Fibroblast of skin of back (primary cell): ENCODE measurements at regions not wholly inside any gene's neighbourhood (a gene's known extent, or its start where the extent isn't known, plus 50 kb on each side); places are given as distances from the start of the nearest gene placed in this dataset.

ENCODE experiments used
- DNase-seq: peaks from one replicate; pipeline ENCODE4 v3.0.0-alpha.2; 2013

DNA sequence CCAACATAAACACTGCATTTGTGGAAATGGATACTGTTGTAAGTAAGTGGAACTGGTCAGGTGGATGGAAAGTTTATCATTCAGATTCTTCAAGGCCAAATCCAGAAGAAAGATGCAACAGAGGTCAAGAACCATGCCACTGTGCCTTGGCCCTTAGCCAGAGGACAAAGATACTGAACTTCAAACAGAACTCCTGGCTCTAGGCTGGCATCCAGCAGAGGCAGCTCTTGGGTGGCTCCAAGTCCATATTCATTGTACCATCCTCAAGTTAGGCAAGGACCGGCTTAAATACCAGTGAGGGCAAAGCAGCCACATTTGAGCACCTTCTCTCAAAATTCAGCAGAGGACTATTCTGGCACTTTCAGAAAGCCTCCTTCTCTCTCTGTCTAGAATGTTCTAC, 53.2 kb downstream of the DNAAF9 start:
- DNase-seq: no peak

DNA sequence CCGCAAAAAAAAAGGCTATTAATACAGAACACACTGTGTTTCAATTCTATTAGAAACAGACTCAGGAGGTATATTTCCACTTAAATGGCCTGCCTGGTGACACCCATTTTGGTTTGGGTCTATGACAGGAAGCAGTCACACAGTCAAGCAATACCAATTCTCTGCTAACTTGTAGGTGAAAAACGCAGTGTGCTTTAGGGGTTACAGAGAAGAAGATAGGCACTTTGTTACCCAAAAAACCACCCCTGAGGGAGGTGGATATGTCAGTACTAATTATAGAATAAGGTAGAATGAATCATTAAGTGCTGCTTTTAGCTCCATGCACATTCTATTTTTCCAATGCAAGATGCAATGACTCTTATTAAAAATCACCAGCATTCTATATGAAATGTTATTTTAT, 53.8 kb downstream of the DNAAF9 start:
- DNase-seq: no peak

DNA sequence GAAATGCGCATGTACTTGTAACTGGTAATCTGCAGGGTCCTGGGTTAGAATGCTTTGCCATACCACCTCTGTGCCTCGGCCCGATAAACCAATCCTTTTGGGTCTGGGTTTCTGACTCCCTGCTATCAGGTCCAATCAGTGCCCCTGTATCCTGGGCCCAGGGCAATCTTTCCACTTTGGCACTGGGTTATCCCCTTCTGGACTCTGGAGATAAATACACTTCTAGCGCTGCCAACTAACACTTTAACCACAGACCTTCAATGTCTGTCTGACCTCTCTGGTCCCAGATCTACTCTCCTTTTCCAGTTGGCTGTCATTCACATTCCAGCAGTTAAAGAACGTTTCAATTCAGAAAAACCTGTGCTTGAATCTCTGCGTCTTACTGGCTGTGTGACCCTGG, 55.3 kb downstream of the DNAAF9 start:
- no peak for DNase-seq

DNA sequence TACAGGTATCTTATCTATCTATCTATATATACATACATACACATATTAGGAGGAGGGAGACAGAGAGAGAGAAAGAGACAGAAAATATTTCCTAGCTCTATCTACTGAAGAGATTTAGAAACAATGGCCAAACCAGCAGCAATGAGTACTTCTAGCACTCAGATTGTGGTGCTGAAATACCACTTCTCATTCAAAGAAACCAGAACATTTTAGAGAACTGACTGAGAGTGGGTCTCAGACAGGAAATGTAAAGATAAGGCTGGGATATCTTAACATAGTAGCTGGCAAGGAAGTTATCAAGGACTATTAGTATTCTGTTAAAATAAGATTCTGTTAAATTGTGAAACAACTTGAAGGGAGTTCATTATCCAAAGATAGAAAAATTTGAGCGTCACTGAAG, 57.0 kb downstream of the DNAAF9 start:
- no peak for DNase-seq

DNA sequence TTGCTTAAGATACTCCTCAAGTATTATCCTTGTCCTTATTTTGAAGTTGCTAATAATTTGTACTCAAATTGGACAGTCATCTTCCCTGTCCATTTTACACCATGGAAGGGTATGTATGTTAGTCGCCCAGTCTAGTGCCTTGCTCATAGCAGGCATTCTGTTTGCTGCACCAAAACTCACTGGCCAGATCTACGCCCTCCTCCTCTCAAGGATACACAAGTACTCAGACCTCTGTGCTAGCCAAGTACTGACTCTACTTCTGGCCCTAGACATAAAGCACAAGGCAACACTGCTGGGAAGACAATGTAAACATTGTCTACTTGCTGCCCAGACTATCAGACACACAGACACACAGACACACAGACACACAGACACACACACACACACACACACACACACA, 57.7 kb downstream of the DNAAF9 start:
- no peak for DNase-seq

DNA sequence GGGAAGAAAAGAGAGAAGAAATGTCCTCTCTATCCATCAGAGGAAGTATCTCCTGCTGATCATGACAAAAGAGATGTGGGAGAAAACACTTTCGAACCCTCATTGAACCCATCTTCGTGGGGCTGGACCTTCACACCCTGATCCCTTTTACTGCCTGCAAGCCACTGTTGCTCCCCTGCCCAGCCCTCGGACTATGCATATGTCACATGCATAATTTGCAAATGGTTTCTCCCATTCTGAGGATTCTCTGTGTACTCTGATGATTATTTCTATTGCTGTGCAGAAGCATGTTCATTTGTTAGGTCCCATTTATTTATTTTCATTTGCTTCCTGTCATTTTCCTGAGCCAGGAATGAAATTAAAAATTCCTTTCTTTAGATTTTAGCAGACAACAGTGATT, 64.7 kb downstream of the DNAAF9 start:
- no peak for DNase-seq

DNA sequence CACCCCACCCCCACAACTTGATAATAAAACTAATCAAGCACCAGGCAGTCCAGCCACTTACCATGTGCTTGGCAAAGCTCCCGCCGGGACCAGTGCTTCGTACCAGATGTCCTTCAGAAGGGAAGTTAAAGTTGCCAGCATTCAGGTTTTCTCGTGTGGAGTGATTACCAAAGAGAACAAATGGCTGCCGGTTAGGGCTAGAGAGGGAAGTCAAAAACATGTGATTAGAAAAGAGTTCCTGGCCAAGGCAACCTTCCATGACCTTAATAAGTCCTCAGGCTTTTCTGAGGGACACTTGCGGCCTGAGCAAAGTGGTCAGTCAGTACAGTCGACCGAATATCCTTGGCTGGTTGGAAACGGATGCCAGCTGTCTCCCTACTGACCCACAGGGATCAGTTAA, 67.0 kb downstream of the DNAAF9 start:
- no peak for DNase-seq

DNA sequence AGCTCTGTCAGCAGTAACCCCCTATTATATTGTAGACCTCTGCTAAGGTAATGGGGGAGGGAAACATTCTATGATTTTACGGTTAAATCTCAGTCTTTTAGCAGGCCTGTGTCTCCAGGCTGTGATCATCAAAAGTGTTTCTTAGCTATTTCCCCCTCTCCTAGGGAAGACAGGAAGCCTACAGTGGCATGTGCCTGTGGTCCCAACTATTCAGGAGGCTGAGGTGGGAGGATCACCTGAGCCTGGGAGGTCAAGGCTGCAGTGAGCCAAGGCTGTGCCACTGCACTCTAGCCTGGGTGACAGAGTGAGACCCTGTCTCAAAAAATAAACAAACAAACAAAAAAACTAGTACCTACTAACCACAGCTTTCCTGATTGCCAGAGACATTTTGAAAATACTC, 67.9 kb downstream of the DNAAF9 start:
- DNase-seq: no peak

DNA sequence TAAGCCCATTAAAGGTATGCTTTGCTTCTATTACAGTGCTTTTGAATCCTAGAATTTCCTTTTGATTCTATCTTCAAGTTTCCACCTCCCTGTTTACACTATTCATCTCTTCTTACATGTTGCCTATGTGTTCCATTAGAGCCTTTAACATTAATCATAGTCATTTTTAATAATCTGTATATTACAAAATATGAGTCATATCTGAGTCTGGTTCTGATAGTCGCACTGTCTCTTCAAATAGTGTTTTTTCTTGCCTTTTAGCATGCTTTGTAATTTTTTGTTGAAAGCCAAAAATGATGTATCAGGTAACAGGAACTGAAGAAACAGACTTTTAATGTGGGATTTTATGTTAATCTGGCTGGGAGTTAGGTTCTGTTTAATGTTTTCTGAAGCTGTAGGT, 68.4 kb downstream of the DNAAF9 start:
- no peak for DNase-seq

DNA sequence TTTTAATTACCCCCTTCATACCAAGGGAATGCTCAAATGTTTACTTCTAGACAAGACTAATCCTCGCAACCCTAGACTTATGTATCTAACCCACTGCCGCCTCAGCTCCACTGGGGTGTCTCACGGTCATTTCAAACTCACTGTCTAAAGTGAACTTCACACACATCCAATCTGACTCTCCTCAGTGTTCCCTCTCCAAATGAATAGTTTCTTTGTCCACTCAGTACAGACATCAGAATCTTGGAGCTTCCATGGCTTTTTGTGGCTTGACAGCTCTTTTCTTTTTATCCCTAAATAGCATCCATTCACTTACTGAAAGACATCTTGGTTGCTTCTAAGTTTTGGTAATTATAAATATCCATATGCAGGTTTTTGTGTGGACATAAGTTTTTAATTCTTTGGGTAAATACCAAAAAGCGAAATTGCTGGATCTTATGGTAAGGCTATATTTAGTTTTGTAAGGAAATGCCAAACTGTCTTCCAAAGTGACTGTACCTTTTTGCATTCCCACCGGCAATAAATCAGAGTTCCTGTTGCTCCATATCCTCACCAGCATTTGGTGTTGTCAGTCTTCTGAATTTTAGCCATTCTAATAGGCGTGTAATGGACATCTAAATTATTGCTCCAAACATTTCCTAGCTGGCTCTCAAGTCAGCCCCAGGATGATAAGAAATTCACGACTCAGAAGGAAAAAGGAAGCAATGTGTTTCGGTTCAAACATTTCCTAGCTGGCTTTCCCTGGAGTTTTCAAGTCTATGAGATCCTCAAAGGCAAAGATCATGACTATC, 73.1 kb downstream of the DNAAF9 start:
- no peak for DNase-seq

DNA sequence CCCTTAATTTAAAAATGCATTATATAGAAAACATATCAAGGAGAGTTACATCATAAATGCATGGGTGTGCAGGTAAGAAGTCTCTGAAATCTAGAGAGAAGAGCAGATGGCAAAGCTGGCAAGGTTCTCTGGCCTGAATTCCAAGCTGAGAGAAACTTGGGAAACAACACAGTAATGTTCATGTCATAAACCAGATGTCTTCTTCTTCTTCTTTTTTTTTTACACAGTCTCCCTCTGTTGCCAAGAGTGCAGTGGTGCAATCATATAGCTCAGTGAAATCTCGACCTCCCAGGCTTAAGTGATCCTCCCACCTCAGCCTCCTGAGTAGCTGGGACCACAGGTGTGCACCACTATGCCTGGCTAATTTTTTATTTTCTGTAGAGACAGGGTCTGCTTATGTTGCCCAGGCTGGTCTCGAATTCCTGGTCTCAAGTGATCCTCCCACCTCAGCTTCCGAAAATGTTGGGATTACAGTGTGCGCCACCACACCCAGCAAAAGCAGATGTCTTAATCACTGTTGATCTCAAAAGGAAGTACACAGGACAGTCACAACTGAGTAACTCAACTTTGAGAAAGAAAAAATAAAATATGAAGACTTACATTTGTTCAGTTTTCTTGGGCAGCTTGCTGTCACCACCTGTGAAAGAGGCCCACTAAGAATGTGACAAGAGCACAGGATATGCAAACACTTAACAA, 77.3 kb downstream of the DNAAF9 start:
- DNase-seq: no peak

DNA sequence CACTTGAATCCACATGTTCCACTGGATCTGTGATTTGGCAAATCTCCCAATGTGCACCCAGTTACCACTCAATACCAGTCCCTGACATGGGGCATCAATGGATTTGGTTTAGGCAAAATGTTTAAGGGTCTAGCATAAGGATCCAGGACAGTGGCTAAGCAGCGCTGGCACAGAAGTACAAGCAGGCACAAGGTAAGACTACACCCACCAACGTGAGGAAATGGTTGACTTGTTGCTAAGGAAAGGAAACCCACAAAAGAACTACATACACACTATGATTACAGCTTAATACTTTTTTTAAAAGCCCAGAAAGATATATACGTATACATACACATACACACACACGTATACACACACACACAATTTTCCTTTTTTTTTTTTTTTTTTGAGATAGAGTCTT, 79.0 kb downstream of the DNAAF9 start:
- DNase-seq: no peak

DNA sequence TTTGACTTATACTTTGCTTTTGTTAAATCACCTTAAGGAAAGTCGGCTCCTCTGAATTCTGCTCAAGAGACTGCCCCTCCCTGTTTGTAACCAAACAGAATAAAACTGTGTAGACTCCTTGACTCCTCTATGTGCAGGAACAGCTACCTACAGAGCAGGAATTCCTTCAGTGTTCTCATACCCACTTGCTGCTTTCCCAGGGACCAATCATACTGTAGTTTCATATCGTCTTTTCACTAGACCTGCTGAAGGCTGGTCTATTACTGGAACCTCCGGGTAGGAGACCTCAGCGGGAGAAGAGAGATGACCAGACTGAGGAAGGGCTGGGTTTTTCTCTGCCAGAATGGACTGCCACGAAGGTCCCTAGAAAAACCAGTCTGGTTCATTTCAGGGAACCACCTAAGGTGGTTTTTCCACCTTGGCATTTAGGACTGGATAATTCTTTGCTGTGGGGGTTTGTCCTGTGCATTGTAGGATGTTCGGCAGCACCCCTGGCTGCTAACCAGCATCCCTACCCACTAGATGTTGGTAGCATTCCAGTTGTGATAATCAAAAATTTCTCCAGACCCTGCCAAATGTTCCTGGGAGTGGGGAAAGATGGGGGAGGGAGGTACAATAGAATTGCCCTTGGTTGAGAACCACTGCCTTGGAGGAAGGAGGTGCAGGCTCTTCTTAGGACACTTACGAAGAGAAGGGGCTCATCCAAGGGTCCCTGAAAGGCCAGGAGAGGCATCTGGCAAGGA, 80.5 kb downstream of the DNAAF9 start:
- DNase-seq: no peak

DNA sequence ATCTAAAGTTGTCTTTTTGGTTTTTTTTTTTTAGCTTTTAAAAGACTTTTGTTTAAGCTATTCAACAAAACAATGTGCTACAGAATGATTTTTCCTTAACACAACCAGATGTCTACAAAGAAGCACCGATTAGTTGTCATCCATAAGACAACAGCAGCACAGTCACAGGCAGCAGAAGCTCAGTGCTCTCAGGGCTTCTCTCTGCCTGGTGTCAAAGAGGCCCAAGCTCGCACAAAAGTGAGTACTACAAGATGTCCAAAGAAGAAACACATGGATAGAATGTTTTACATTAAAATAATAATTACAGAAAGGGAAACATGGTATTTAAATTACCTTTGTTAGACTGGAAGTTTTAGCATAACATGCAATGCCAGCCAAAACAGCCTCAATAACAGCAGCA, 81.6 kb downstream of the DNAAF9 start:
- DNase-seq: no peak

DNA sequence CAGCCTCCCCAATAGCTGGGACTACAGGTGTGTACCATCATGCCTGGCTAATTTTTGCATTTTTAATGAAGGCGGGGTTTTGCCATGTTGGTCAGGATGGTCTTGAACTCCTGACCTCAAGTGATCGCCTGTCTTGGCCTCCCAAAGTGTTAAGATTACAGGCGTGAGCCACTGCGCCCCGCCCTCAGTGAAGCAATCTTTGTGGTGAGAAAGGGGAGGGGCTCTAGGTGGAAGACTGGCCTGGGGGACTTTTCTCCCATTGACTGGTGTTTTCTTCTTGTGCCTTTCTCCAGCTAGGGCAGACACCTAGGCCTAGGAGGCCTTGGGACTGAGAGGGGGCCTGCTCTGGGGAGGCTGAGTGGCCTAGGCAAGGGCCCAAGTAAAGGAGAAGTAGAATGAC, 84.1 kb downstream of the DNAAF9 start:
- DNase-seq: no peak

DNA sequence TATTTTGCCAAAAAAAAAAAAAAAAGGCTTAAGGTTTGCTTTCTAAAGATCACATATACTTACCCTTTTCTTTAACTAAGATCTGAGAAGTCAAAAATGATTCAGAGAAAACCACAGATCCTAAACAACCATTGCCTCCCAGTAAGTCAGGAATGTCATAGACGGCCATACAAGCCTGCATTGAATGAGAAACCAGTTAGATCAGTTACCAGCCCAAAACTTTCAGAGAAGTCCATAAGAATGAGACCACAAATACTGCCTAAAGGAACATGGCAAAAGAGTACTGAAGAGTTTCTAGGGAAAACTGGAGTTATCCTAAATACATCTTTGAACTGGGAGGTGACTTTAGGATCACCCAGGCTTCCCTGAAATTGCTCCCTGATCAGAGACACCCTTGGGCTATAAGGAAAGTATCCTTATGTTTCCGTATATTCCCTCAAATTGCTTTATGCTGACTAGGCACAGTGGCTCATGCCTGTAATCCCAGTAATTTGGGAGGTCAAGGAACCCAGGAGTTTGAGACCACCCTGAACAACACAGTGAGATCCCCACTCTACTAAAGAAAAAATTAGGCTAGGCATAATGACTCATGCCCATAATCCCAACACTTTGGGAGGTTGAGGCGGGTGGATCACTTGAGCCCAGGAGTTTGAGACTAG, 79.4 kb upstream of the SLC4A11 start:
- DNase-seq: peak; percentile 22

DNA sequence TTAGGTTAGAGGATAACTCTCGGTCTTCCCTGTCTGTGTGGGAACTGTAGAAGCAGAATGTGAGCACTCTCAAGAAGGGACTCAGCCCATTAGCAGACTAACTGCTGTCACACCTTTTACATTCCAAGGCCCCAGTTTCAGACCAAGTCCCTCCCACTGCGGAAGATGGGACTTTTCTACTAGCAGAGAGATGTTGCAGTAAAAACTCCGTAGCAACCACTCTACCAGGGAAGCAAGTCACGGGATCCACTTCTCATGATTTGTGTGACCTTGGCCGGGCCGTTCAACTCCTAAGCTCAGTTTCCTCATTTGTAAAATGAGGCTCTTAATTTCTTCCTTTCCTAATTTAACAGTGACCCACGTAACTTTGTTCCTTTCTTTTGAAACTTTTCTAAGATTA, 77.1 kb upstream of the SLC4A11 start:
- DNase-seq: no peak

DNA sequence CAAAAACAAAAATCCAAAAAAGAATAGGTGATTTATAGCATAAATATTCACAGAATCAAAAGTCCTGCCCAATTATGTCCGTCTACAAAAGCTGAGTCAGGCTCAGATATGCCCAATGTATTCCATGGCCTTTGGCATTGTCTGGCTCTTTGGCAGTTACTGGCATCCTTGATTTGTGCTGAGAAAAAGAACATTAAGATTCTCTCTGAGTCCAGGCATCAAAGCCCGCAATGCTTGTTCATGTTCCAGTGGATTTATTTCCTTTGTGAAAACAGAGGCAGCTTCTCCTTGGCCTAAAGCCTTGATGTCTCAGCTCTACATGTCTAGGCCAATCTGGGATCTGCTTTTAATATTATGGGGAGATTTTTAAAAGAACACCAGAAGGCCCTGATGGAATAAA, 76.1 kb upstream of the SLC4A11 start:
- DNase-seq: no peak

DNA sequence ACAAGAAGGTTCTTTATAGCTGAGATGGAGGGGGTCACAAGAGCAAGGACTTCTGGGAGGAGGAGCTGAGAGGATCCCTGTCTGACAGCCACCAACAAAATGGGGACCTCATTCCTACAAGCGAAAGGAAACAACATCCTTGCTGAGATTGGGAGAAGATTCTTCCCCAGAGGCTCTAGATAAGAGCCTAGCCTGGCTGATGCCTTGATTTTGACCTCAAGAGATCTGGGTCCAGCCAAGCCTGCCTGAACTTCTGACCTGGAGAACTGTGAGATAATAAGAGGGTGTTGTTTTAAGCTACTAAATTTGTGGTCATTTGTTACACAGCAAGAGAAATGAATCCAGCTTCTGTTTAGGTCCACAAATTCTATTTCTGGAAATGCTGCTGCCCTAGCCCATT, 75.4 kb upstream of the SLC4A11 start:
- DNase-seq: no peak

DNA sequence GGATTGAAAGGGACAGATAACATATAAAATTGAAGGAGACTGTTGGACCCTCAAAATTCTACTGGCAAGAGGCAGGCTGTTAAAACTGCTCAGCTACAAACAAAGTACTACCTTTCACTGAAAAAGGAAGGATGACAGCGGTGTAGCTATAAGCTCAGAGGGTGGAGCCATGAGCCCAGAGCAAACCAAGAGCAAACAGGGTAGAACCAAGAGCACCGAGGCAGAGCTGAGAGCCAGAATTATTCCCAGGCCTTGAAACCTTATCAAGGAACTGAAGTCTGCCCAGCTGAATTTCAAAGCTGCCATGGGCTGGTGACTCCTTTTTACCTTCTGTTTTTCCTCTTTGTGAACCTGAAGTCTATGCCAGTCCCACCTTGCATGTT, 74.7 kb upstream of the SLC4A11 start:
- no peak for DNase-seq

DNA sequence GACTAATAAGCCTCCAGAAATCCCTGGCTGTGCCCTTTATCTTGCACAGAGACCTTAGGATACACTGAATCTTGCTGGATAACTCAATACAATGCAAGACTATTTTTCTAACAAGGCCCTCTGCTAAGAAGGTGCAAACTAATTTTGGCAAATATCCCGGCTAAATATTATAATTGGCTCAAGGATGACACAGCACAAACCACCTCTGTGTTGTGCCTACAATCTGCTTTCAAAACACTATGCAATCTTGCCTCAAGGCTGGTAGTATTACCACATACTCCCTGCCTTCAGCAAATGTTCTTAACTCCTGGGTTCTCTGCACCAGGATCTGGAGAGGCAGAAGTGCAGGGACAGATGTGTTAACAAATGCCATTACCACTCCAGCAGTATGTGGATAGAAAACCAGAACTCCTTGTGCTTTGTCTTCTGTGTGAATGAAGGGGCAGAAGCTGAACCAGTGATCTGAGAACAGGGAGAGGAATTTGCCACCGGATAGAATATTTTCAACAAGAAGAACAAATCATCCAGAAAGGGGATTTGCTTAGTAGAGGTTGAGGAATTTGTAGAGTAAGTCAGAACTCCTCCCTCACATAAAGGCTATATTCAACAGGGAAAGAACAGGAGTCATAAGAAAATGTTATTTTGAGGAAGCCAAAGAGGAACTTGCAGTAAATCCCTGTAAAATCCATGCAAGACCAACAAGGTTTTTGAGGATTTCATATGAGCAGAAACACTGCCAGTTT, 74.1 kb upstream of the SLC4A11 start:
- DNase-seq: peak; percentile 55

DNA sequence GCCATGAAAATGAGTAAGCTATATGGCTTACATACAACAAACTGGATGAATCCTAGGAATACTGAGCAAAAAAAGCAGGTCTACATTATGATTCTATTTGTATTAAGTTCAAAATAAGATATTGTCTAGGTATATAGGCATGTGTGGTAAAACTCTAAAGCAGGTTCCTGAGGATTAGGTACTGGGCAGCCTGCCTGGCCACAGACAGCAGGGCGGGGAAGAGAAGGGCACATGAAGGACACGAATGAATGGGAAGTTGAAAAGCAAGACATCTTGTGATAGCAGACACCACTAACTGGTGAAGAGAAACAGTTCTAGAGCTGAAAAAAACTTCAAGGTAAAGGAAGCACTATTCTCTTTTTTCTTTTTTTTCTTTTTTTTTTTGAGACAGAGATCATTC, 72.6 kb upstream of the SLC4A11 start:
- no peak for DNase-seq

DNA sequence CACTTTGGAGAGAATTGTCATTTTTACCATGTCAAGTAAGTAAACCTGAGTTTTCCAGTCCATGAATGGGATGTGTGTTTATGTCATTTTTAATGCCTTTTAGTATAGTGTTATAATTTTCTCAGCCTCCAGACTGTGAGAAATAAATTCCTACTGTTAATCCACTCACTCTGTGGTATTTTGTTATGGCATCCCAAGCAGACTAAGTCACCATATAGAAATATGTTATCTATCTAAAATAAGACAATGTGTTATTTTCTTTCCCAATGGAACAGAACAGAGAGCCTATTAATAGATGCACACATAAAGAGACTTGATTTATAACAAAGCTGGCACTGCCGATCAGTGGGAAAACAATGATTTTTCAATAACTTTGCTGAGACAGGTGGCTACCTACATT, 70.2 kb upstream of the SLC4A11 start:
- DNase-seq: peak; percentile 80
